GM12874 (cell line): ENCODE measurements at regions not wholly inside any gene's neighbourhood (a gene's known extent, or its start where the extent isn't known, plus 50 kb on each side); places are given as distances from the start of the nearest gene placed in this dataset.

Source experiments
- TF ChIP-seq, protein P1 (sequence below): IDR thresholded peaks from 2 replicates; pipeline ENCODE4 v1.5.1; 2011; ENCODE audit warnings: low read depth, mild to moderate bottlenecking, control low read depth, low read length, moderate library complexity; ENCODE audit not compliant: insufficient read depth

DNA sequence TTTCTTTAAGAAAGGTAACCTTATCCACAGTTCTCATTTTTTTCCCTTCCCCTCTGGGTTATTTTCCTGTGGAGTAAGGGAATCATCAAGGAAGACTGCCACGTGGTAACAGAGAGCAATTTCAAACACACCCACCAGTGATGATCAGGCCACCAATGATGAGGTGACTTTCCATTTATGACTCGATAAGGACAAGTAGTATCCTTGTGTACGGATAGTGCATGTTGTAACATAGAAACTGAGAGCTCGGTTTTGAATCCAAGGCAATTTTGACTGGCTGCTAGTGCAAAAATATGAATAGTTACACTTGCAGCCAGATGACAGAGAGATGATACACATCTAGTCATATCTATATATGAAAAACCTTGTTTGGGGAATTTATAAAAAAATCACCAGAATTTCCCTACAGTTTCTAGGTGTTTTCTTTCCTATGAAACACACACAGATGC lies 143.6 kb upstream of the TCF4 start:
- TF ChIP-seq, protein P1, sequence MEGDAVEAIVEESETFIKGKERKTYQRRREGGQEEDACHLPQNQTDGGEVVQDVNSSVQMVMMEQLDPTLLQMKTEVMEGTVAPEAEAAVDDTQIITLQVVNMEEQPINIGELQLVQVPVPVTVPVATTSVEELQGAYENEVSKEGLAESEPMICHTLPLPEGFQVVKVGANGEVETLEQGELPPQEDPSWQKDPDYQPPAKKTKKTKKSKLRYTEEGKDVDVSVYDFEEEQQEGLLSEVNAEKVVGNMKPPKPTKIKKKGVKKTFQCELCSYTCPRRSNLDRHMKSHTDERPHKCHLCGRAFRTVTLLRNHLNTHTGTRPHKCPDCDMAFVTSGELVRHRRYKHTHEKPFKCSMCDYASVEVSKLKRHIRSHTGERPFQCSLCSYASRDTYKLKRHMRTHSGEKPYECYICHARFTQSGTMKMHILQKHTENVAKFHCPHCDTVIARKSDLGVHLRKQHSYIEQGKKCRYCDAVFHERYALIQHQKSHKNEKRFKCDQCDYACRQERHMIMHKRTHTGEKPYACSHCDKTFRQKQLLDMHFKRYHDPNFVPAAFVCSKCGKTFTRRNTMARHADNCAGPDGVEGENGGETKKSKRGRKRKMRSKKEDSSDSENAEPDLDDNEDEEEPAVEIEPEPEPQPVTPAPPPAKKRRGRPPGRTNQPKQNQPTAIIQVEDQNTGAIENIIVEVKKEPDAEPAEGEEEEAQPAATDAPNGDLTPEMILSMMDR: no peak

DNA sequence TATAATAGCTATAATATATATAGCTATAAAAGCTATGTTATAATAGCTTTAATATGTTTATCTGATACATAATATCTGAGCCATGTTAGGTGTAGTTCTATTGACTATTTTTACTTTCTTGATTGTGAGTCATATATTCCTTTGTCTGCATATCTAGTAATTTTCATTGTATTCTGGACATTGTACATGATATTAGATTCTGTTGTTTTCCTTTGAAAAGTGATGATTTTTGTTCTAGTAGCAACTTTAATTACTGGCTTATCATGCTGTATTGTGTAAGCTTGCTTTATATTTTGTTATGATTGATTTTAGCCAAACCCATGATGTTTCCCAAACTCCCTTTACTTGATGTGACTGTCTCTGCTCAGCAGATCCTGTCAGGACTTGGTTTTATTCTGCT lies 125.7 kb upstream of the TCF4 start:
- TF ChIP-seq, protein P1: no peak

DNA sequence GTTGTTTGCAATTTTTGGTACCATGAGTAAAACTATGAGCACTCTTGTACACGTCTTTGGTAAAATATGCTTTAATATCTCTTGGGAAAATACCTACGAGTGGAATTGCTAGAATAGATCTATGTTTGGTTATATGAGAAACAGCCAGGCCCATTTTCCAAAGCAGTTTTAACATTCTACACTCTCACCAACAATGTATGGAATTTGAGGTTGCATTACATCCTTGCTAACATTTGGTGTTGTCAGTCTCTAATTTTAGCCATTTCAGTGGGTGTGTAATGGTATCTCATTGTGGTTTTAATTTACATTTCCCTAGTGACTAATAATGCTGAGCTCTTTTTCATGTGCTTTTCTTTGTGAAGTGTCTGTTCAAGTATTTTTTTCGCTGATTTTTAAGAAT lies 118.9 kb upstream of the TCF4 start:
- TF ChIP-seq, protein P1: no peak

DNA sequence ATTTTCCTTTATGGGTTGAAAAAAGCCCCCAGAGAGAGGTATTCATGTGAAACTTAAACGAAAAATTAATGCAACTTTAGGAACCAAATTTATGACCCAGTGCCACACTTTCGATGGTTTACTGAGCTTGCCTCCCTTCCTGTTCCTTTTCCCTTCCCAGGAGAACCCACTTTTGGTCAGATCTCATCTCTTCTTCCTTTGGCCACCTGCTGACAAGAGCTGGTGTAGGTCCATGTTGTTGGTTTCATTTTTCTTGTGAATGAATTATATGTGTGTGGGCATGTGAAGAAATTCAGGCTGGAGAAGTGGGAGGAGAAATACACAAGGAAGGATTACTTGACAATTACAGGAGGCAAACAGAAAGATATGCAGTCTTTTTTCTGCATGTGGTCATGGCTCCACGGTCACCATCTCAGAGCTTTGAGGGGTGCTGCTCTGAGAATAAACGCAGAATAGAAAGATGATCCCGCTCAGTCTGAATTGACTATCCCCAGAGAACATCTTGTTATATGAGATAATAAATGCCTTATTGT lies 111.3 kb upstream of the TCF4 start:
- TF ChIP-seq, protein P1: no peak

DNA sequence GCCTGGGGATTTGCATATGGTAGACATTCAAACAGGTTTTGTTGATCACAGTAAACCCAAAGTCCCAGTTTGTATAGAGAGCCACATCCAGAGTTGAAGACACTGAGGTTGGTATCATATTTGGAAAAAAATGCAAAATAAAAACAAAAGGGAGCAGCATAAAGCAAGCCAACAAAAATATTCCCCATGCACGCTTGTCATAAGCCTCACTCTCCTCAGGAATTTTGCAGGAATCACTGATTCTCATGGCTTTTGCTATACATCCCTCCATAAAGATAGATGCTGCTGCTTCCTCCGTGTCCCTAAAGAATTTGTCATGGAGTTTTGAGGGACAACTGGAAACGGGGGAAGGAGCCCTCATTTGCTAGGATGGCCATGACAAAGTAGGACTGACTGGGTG lies 108.8 kb upstream of the TCF4 start:
- TF ChIP-seq, protein P1: no peak

DNA sequence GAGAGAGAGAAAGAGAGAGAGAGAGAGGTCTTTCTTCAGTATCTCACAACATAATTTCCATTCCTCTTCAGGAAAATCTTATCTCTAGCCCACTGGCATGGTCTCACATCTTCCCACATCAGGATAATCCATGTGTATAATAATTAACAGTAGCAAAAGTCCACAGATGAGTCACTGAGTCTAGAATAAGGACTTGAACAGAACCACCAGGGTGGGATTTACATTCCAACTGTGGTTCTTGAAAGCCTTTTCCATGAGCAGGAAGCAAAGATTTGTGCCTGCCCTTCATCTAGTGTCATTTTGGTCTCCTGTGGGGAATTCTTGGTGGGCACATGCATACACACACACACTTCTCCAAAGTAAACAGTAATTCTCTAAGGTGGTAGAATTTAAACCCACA lies 107.1 kb upstream of the TCF4 start:
- TF ChIP-seq, protein P1: no peak

DNA sequence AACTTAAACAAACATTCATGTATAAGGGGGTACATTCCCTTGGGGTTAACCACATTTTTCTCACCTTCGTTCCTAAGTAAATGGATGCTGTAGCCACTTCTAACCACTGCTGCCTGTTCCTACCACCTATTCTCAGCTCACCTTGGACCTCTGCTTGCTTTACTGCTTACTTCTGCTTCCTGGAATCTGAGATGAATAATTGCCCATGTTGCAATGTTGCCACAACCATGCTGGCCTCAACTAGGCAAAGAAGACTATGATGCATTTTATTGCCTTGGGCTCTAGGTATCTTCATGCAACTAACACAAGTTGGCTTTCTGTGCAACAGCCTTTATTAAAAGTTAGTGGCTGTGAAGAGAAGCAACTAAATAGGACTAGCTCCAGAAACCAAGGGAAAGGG lies 106.3 kb upstream of the TCF4 start:
- TF ChIP-seq, protein P1: no peak
